K562 (cell line): ENCODE measurements at regions not wholly inside any gene's neighbourhood (a gene's known extent, or its start where the extent isn't known, plus 50 kb on each side); places are given as distances from the start of the nearest gene placed in this dataset.

Experiments used
- ATF3 ChIP-seq, 2 experiments: fragments of 450-650 bp in 1 of 2; sonication (generic) in 1 of 2; formaldehyde crosslinking in 1 of 2; IDR thresholded peaks in 1 of 2; conservative IDR thresholded peaks in 1 of 2; 2 replicates each; pipeline versions ENCODE4 v1.6.1 to v1.8.1; 2016 to 2023; ENCODE audit warnings: mild to moderate bottlenecking in 2 of 2, moderate library complexity in 2 of 2, inconsistent platforms in 1 of 2, missing genetic modification reagents in 1 of 2
- BDP1 ChIP-seq: IDR thresholded peaks from 3 replicates; pipeline ENCODE4 v1.6.1; 2011; ENCODE audit not compliant: insufficient read length, insufficient read depth
- CEBPG ChIP-seq, 3 experiments: fragments of 200-800 bp in 1 of 3; sonication (Bioruptor generic) in 1 of 3; sonication (generic) in 1 of 3; formaldehyde crosslinking in 1 of 3; IDR thresholded peaks in 2 of 3; conservative IDR thresholded peaks in 1 of 3; 2 replicates each; pipeline versions ENCODE4 v1.6.1 to v1.8.0; 2016 to 2022; ENCODE audit warnings: missing compliant biosample characterization in 2 of 3, missing genetic modification characterization in 2 of 3, mild to moderate bottlenecking in 1 of 3, missing genetic modification reagents in 1 of 3
- GMEB1 ChIP-seq: fragments of 250-450 bp; sonication (Bioruptor Pico); IDR thresholded peaks from 2 replicates; pipeline ENCODE4 v1.4.0; 2020; ENCODE audit warnings: mild to moderate bottlenecking
- HMG20A ChIP-seq: fragments of 450-650 bp; formaldehyde crosslinking; conservative IDR thresholded peaks from 2 replicates; pipeline ENCODE4 v1.4.0; 2020; ENCODE audit warnings: mild to moderate bottlenecking, mixed read lengths
- HNRNPL ChIP-seq: fragments of 200-400 bp; formaldehyde crosslinking; IDR thresholded peaks from 2 replicates; pipeline ENCODE4 v1.6.1; 2017; ENCODE audit warnings: low read depth, mild to moderate bottlenecking, low read length
- ILK ChIP-seq: fragments of 450-650 bp; IDR thresholded peaks from 2 replicates; pipeline ENCODE4 v1.6.1; 2016; ENCODE audit warnings: missing genetic modification characterization, low read depth, mild to moderate bottlenecking, missing compliant biosample characterization, moderate library complexity, borderline replicate concordance
- JUND ChIP-seq, 2 experiments: IDR thresholded peaks; 2 replicates in 1 of 2; 3 replicates in 1 of 2; pipeline ENCODE4 v1.6.1; 2011; ENCODE audit warnings: borderline replicate concordance in 2 of 2, low read depth in 2 of 2, low read length in 2 of 2, improper control_type of control experiment in 1 of 2, missing biosample characterization in 1 of 2, missing genetic modification characterization in 1 of 2, missing genetic modification reagents in 1 of 2
- KLF10 ChIP-seq: fragments of 250-450 bp; sonication (Bioruptor Pico); IDR thresholded peaks from 2 replicates; pipeline ENCODE4 v1.6.1; 2021; ENCODE audit warnings: matching md5 sums
- KLF13 ChIP-seq: fragments of 450-650 bp; IDR thresholded peaks from 2 replicates; pipeline ENCODE4 v1.6.1; 2016; ENCODE audit warnings: missing genetic modification characterization, low read depth, mild to moderate bottlenecking, missing compliant biosample characterization, moderate library complexity, borderline replicate concordance
- SMAD2 ChIP-seq: fragments of 150-350 bp; IDR thresholded peaks from 2 replicates; pipeline ENCODE4 v1.6.1; 2014; ENCODE audit warnings: low read depth, mild to moderate bottlenecking, low read length
- SMC3 ChIP-seq: conservative IDR thresholded peaks from 2 replicates; pipeline ENCODE4 v1.6.1; 2011; ENCODE audit warnings: low read depth, low read length, improper control_type of control experiment; ENCODE audit not compliant: insufficient read depth
- TCF3 ChIP-seq: sonication (generic); formaldehyde crosslinking; IDR thresholded peaks from 2 replicates; pipeline ENCODE4 v1.4.0; 2020; ENCODE audit warnings: mild to moderate bottlenecking, missing genetic modification reagents
- TSHZ1 ChIP-seq: fragments of 250-450 bp; sonication (Bioruptor Pico); IDR thresholded peaks from 2 replicates; pipeline ENCODE4 v1.4.0; 2020; ENCODE audit warnings: mild to moderate bottlenecking, moderate library complexity
- ZBTB49 ChIP-seq: sonication (generic); formaldehyde crosslinking; IDR thresholded peaks from 2 replicates; pipeline ENCODE4 v1.8.0; 2022; ENCODE audit warnings: missing genetic modification reagents, mild to moderate bottlenecking, borderline replicate concordance
- ZNF212 ChIP-seq: fragments of 450-650 bp; formaldehyde crosslinking; IDR thresholded peaks from 2 replicates; pipeline ENCODE4 v1.4.0; 2020; ENCODE audit warnings: mild to moderate bottlenecking
- ZNF274 ChIP-seq: IDR thresholded peaks from 2 replicates; pipeline ENCODE4 v1.6.1; 2011; ENCODE audit warnings: low read depth, mild to moderate bottlenecking, low read length, moderate library complexity, borderline replicate concordance

- TF ChIP-seq HMG20A (CRISPR knock-in tag) (0 out of 2 replicates have a peak, but pooled peaks have one; percentile 70), KLF13 (tag) (no peak), ZNF274 (no peak), SMC3 (no peak), ILK (no peak), GMEB1 (no peak), ATF3 (IDR thresholded peaks at IDR 0.05) (no peak), ATF3 (CRISPR knock-in tag; conservative IDR thresholded peaks at IDR 0.05) (no peak), TSHZ1 (no peak), CEBPG (CRISPR knock-in tag; IDR thresholded peaks at IDR 0.05) (no peak), CEBPG (tag; conservative IDR thresholded peaks at IDR 0.05 in 1 of 2, IDR thresholded peaks at IDR 0.05 in 1 of 2) (no peak), ZNF212 (CRISPR knock-in tag) (no peak), BDP1 (no peak), KLF10 (no peak), SMAD2 (no peak), JUND (IDR thresholded peaks at IDR 0.05; ENCODE audit: borderline replicate concordance, low read depth, low read length) (no peak), JUND (tag; IDR thresholded peaks at IDR 0.05; ENCODE audit: borderline replicate concordance, low read depth, low read length) (no peak), TCF3 (CRISPR knock-in tag) (peak; percentile 73), HNRNPL (no peak), ZBTB49 (CRISPR knock-in tag) (no peak)
These were observed 346.9 kb downstream of the FOXL1 start (continued) for GRCh38 chr16:86925067-86925791.
